K562 (cell line): ENCODE measurements at regions not wholly inside any gene's neighbourhood (a gene's known extent, or its start where the extent isn't known, plus 50 kb on each side); places are given as distances from the start of the nearest gene placed in this dataset.

ENCODE experiments used
- ATAC-seq: fragments of 200-7000 bp; cut with Tn5 transposase; 3 replicates; pipeline ENCODE4 v1.9.1; 2020; ENCODE audit warnings: moderate library complexity
- BruUV-seq: library from RNA; stranded (reverse); fragments of 400-500 nt; replicated peaks from 2 replicates; lab custom pipeline; 2021; lab: Mats Ljungman, UMichigan
- CTCF ChIA-PET: fragments of 300-600 bp; formaldehyde crosslinking; extraction: SDS; loops from one replicate; lab custom pipeline; 2021; ENCODE audit warnings: low intra/inter-chr PET ratio; lab: Yijun Ruan, JAX
- POLR2A ChIA-PET: fragments of 300-600, 350-650 bp; sonication (Branson Sonifier 250); formaldehyde crosslinking; extraction: SDS; loops from one replicate; lab custom pipeline; 2021; ENCODE audit warnings: antibody characterized with exemption, inconsistent platforms; lab: Yijun Ruan, JAX
- DNase-seq, 4 experiments: peaks; one replicate each; pipeline versions ENCODE4 v3.0.0 to v3.0.0-alpha.2; 2011 to 2018; ENCODE audit warnings: low spot score in 3 of 4, mixed read lengths in 3 of 4; ENCODE audit errors: extremely low read depth in 1 of 4
- FAIRE-seq: peaks from 2 replicates; lab custom pipeline; 2011; peaks lifted over from hg19 to GRCh38; lab: Jason Lieb, UNC
- H2AFZ ChIP-seq: 2 replicates; pipeline ENCODE4 v1.6.0; 2011; ENCODE audit warnings: low read depth, low read length, control low read depth, inconsistent platforms
- H3K27ac ChIP-seq: fragments of 200-600 bp; 3 replicates; pipeline ENCODE4 v1.8.0; 2011; ENCODE audit warnings: low read depth, mild to moderate bottlenecking, control low read depth, inconsistent platforms, low read length, moderate library complexity, mixed read lengths; ENCODE audit errors: extremely low read depth
- H3K27me3 ChIP-seq, 2 experiments: fragments of 300-600 bp in 1 of 2; 2 replicates in 1 of 2; 3 replicates in 1 of 2; pipeline versions ENCODE4 v1.6.0 to v1.8.0; 2011; ENCODE audit warnings: inconsistent platforms in 2 of 2, low read length in 2 of 2, mild to moderate bottlenecking in 1 of 2, mixed read lengths in 1 of 2, moderate library complexity in 1 of 2; ENCODE audit not compliant: control insufficient read depth in 2 of 2, insufficient read depth in 2 of 2
- H3K36me3 ChIP-seq: fragments of 300-600 bp; 3 replicates; pipeline ENCODE4 v1.8.0; 2011; ENCODE audit warnings: mild to moderate bottlenecking, low read length, inconsistent platforms; ENCODE audit not compliant: control insufficient read depth, insufficient read depth
- H3K4me1 ChIP-seq, 2 experiments: fragments of 200-600 bp in 1 of 2; replicated peaks in 1 of 2; 2 replicates in 1 of 2; 3 replicates in 1 of 2; pipeline versions ENCODE4 v1.5.1 to v1.8.0; 2011; ENCODE audit warnings: inconsistent platforms in 2 of 2, low read length in 2 of 2, mild to moderate bottlenecking in 1 of 2, mixed read lengths in 1 of 2, moderate library complexity in 1 of 2; ENCODE audit not compliant: control insufficient read depth in 2 of 2, insufficient read depth in 2 of 2
- H3K4me2 ChIP-seq: 2 replicates; pipeline ENCODE4 v1.6.1; 2011; ENCODE audit warnings: low read length, control low read depth, inconsistent platforms, mixed read lengths; ENCODE audit not compliant: insufficient read depth
- H3K4me3 ChIP-seq: fragments of 200-600 bp; sonication (generic), shearing (Covaris generic); 2 replicates; pipeline ENCODE4 v1.5.1; 2016; ENCODE audit warnings: control low read depth, inconsistent platforms
- H3K79me2 ChIP-seq: fragments of 200-600 bp; 3 replicates; pipeline ENCODE4 v1.8.0; 2011; ENCODE audit warnings: low read length, inconsistent platforms; ENCODE audit not compliant: control insufficient read depth, insufficient read depth
- H3K9ac ChIP-seq, 2 experiments: 2 replicates each; pipeline versions ENCODE4 v1.6.0 to v1.6.1; 2011; ENCODE audit warnings: low read depth in 2 of 2, low read length in 2 of 2, control low read depth in 1 of 2, inconsistent platforms in 1 of 2, mild to moderate bottlenecking in 1 of 2, mixed read lengths in 1 of 2; ENCODE audit not compliant: insufficient read depth in 1 of 2
- H3K9me1 ChIP-seq: one replicate; pipeline ENCODE4 v1.6.0; 2011; ENCODE audit warnings: inconsistent platforms, mild to moderate bottlenecking, low read length, moderate library complexity; ENCODE audit not compliant: control insufficient read depth, insufficient read depth
- H3K9me3 ChIP-seq: replicated peaks from 2 replicates; pipeline ENCODE4 v1.5.1; 2011; ENCODE audit warnings: low read depth, low read length, inconsistent platforms; ENCODE audit not compliant: control insufficient read depth, insufficient read depth
- H4K20me1 ChIP-seq: replicated peaks from 2 replicates; pipeline ENCODE4 v1.6.1; 2011; ENCODE audit warnings: low read length, inconsistent platforms, mixed read lengths; ENCODE audit not compliant: control insufficient read depth, insufficient read depth
- BCOR ChIP-seq: fragments of 450-650 bp; IDR thresholded peaks from 2 replicates; pipeline ENCODE4 v1.6.1; 2016
- RBM25 ChIP-seq: fragments of 200-400 bp; formaldehyde crosslinking; IDR thresholded peaks from 2 replicates; pipeline ENCODE4 v1.6.1; 2018; ENCODE audit warnings: low read length, low read depth, moderate library complexity; ENCODE audit not compliant: severe bottlenecking
- ZNF146 ChIP-seq: IDR thresholded peaks from one replicate; pipeline ENCODE4 v1.6.1; 2018; ENCODE audit warnings: missing compliant biosample characterization; ENCODE audit not compliant: unreplicated experiment
- WGBS: fragments of 100-300 bp; shearing (Covaris generic); methylation state at CpG from one replicate; pipeline ENCODE4 v1.1.6; 2016; ENCODE audit warnings: low coverage, mixed read lengths; ENCODE audit not compliant: insufficient coverage; ENCODE audit errors: missing lambda C conversion rate; 5-methylcytosine and 5-hydroxymethylcytosine counted together
- in situ Hi-C: fragments of 300-500 bp; cut with MboI; formaldehyde crosslinking; loops from 4 replicates; pipeline ENCODE4 v1.15.0; 2018; ENCODE audit warnings: inconsistent platforms, mixed read lengths
- intact Hi-C: fragments of 100-400 bp; cut with micrococcal nuclease; formaldehyde crosslinking; loops from 2 replicates; pipeline ENCODE4 v1.14.2; 2022
- TF ChIP-seq, protein P1 (sequence below): fragments of 450-650 bp; conservative IDR thresholded peaks from 2 replicates; pipeline ENCODE4 v1.6.1; 2016; ENCODE audit warnings: missing genetic modification characterization, low read depth, mild to moderate bottlenecking, control low read depth, missing compliant biosample characterization

DNA sequence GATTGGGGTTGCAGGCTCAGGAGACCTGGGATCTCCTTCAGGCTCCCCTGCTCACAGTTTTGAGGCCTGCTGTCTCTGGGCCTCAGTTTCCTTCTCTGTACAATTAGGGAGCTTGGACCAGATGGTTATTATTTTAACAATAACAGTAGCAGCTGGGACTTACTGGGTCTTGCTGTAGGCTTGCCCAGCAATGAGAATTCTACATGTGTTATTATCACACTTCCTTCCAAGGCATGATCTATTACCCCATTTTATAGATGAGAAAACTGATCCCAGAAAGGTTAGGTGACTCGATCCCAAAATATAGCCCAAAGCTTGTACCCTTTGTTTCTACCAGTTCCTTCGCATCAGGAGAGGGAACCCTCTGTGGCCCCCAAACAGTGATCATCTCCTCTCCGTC lies 153.8 kb downstream of the PTPRU start (continued):
- TF ChIP-seq, protein P1, sequence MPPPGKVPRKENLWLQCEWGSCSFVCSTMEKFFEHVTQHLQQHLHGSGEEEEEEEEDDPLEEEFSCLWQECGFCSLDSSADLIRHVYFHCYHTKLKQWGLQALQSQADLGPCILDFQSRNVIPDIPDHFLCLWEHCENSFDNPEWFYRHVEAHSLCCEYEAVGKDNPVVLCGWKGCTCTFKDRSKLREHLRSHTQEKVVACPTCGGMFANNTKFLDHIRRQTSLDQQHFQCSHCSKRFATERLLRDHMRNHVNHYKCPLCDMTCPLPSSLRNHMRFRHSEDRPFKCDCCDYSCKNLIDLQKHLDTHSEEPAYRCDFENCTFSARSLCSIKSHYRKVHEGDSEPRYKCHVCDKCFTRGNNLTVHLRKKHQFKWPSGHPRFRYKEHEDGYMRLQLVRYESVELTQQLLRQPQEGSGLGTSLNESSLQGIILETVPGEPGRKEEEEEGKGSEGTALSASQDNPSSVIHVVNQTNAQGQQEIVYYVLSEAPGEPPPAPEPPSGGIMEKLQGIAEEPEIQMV (tag): no peak
- TF ChIP-seq BCOR (0 out of 2 replicates have a peak, but pooled peaks have one; percentile 28), RBM25 (peak; percentile 55)

DNA sequence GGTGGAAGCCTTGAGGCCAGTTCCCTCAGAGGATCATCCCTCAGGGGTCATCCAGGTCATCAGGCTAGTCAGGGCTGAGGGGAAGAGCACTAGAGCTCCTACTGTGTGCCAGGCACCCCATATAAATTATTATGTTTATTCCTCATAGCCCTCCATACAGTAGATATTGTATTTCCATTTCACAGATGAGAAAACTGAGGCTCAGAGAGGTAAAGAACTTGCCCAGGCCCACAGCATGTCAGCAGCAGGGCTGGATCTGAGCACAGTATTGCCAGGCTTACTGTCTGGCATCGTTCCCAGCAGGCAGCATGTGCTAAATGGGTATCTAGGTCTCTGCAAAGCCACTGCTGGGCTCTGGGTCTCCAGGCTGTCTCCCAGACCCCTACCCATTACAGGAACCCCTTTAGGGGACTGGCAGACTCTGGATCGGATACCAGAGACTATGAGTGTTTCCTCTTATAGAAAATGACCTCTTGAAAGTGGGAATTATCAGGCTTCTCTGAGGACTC lies 153.3 kb downstream of the PTPRU start:
- POLR2A ChIA-PET: interaction anchor here (0.6 to 0.7 kb wide), 2 partner anchors 24 to 1372 kb away, joined by 3 to 4 read pairs; no protein-coding TSS in a partner anchor
- no peaks in the 10 kb centered on the region for H3K9me1 ChIP-seq
- no peak for DNase-seq
- no peak overlapping the region for H3K4me2 ChIP-seq
- CTCF ChIA-PET: no interaction called here
- ATAC-seq: no peak
- H3K9me3 ChIP-seq: no peaks in the 10 kb centered on the region
- no peak overlapping the region for H3K4me3 ChIP-seq
- H3K27me3 ChIP-seq: peaks cover 0 to 4% of the 10 kb centered on the region in 2 experiments; a peak in 1 of 5 replicates
- no peaks in the 10 kb centered on the region for H3K36me3 ChIP-seq
- no peaks in the 10 kb centered on the region for H3K79me2 ChIP-seq
- H2AFZ ChIP-seq: no peak overlapping the region
- in situ Hi-C loops (loop anchor here (5.0 kb wide), 1 partner anchor 1018 kb away; no protein-coding TSS in a partner anchor), intact Hi-C loops (no loop called here)
- TF ChIP-seq ZNF146 (CRISPR knock-in tag) (no peak), RBM25 (peak; percentile 61)
- 5% methylated on average over 2 of the region's 2 CpGs for whole genome bisulfite sequencing
- H3K27ac ChIP-seq: no peak overlapping the region
- peaks cover 10% of the 10 kb centered on the region for H4K20me1 ChIP-seq
- H3K9ac ChIP-seq: 0 out of 4 replicates have a peak overlapping the region, but pooled peaks of 1 of the 2 experiments have one; percentile 37
- no TSS peak for BruUV-seq
- no peak for FAIRE-seq
- peaks cover 2 to 4% of the 10 kb centered on the region in 2 experiments; a peak in 3 of 5 replicates for H3K4me1 ChIP-seq
